GM12874 (cell line): ENCODE measurements at regions not wholly inside any gene's neighbourhood (a gene's known extent, or its start where the extent isn't known, plus 50 kb on each side); places are given as distances from the start of the nearest gene placed in this dataset.

Experiments
- TF ChIP-seq, protein P1 (sequence below): IDR thresholded peaks from 2 replicates; pipeline ENCODE4 v1.5.1; 2011; ENCODE audit warnings: low read depth, mild to moderate bottlenecking, control low read depth, low read length, moderate library complexity; ENCODE audit not compliant: insufficient read depth

DNA sequence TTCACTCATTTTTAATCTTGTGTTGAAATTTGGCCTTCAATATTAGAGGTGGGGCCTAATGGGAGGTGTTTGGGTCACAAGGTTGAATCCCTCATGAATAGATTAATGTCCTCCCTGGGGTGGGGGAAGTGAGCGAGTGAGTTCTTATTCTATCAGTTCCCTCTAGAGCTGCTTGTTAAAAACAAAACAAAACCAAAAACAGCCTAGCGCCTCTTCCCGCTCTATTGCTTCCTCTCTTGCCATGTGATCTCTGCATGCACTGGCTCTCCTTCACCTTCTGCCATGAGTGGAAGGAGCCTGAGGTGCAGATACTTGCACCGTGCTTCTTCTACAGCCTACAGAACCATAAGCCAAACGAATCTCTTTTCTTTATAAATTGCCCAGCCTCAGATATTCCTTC, 89.6 kb upstream of the SLC35F1 start:
- TF ChIP-seq, protein P1, sequence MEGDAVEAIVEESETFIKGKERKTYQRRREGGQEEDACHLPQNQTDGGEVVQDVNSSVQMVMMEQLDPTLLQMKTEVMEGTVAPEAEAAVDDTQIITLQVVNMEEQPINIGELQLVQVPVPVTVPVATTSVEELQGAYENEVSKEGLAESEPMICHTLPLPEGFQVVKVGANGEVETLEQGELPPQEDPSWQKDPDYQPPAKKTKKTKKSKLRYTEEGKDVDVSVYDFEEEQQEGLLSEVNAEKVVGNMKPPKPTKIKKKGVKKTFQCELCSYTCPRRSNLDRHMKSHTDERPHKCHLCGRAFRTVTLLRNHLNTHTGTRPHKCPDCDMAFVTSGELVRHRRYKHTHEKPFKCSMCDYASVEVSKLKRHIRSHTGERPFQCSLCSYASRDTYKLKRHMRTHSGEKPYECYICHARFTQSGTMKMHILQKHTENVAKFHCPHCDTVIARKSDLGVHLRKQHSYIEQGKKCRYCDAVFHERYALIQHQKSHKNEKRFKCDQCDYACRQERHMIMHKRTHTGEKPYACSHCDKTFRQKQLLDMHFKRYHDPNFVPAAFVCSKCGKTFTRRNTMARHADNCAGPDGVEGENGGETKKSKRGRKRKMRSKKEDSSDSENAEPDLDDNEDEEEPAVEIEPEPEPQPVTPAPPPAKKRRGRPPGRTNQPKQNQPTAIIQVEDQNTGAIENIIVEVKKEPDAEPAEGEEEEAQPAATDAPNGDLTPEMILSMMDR: no peak

DNA sequence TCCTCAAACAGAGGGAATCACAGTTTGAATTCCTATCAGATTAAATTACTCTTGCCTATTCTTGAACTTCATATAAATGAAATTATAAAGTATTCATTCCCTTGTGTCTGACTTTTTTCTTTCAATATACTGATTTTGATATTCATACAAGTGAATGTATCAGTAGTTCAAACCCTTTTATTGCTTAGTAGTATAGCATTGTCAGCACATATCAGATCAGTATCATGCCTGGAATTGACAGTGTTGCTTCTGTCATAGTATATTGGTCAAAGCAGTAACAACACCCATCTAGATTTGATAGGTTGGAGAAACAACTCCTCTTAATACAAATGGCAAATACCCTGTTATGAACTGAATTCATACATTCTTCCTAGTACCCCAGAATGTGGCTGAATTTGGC, 89.1 kb upstream of the SLC35F1 start:
- TF ChIP-seq, protein P1: no peak

DNA sequence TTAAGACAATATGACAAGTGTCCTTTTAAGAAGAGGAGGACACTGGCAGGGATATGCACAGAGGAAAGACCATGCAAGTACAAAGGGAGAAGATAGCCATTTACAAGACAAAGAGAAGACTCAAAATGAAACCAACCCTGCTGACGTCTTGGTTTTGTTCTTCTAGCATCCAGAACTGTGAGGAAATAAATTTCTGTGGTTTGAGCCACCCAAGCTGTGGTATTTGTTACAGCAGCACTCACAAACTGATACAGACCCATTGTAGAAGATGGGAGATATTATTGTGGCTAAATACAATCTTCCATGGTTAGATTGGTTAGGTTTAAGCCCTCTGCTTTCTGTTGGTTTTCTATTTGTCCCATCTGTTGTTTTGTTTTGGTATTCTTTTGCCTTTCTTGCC, 88.6 kb upstream of the SLC35F1 start:
- TF ChIP-seq, protein P1: no peak

DNA sequence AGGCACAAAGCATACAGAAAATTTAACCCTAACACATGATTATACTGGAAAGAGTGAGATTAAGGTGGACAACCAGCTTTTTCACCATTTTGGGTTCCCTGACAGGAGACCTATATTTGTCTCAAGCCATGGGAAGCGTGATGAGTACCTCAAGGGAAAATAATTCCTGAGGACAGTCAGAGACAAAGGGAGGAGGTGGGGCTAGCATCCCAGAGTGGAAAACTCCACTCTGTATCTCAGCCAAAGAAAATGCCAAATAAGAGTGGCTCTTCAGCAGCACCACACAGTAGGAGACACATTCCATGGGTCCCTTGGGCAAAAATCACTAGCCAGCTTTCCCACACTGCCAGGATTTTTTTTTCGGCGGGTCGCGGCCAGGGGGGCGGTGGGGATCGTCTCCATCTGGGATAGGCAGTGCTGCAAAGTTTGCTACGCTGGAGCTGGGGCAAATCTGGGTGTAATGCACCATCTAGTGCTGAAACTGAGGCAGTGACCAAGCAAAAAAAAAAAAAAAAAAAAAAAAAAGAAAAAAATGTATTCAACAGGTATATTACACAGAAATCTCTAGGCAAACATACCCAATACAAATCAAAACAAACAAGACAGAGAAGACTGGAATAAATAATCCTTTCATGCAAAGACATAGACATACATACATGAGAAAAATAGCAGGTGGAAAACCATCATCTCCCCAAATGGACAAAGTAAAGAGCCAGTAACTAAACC, 77.3 kb upstream of the SLC35F1 start:
- TF ChIP-seq, protein P1: peak; percentile 35; the same call in 1 of the 2 replicates

DNA sequence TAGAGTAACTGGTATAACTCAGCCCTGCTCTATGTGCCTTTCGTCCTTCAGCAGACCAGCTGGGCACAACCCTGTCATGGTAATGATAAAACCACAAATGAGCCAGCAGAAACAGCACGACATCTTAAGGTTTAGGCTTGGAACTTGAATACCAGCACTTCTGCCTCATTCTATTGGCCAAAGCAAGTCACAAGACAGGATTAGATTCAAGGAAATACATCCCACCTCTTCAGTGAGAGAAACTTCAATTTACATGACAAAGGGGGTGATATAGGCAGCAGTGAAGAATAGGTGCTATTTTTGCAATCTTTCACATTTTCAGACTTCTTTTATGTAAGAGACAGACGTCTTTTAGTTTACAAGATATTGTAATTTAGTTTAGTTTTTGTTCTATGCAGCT, 69.8 kb upstream of the SLC35F1 start:
- TF ChIP-seq, protein P1: no peak

DNA sequence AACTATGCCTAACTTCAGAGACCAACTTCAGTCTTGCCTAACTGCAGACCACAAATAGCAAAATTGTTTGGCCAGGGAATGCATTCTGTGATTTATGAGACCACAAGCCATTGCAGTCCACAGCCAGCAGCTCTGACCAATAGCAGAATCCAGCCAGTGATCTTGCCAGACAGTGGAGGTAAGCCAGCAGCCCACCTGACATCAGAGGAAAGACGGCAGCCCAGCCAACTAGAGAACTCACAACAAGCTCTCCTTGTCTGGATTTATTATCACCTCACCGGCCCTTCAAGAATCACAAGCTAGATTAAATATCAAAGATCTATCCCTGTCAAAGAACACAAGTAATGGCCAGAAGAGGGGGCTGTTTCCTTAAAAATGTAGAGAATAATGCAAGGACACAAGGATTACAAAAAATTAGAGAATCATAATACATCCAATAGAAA, 66.5 kb upstream of the SLC35F1 start:
- TF ChIP-seq, protein P1: no peak; the same call in 1 of the 2 replicates

DNA sequence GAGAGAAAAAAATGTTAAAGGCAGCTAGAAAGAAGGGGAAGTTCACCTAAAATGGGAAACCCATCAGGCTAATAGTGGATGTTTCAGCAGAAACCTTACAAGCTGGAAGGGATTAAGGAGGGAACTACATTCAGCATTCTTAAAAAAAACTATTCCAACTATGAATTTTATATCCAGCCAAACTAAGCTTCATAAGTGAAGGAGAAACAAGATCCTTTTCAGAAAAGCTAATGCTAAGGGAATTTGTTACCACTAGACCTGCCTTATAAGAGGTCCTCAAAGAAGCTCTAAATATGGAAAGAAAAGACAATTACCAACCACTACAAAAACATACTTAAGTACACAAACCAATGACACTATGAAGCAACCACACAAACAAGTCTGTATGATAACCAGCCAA, 59.2 kb upstream of the SLC35F1 start:
- TF ChIP-seq, protein P1: no peak
